Stimulated activated CD4-positive, alpha-beta T cell treated with anti-CD3 and anti-CD28 coated beads, Interleukin-2, amount 100 ng/mL, for 24 hours (primary cell): ENCODE measurements at regions not wholly inside any gene's neighbourhood (a gene's known extent, or its start where the extent isn't known, plus 50 kb on each side); places are given as distances from the start of the nearest gene placed in this dataset.

ENCODE experiments used
- DNase-seq, 2 donors: peaks; one replicate each; pipeline ENCODE4 v3.0.0-alpha.2; 2020

DNA sequence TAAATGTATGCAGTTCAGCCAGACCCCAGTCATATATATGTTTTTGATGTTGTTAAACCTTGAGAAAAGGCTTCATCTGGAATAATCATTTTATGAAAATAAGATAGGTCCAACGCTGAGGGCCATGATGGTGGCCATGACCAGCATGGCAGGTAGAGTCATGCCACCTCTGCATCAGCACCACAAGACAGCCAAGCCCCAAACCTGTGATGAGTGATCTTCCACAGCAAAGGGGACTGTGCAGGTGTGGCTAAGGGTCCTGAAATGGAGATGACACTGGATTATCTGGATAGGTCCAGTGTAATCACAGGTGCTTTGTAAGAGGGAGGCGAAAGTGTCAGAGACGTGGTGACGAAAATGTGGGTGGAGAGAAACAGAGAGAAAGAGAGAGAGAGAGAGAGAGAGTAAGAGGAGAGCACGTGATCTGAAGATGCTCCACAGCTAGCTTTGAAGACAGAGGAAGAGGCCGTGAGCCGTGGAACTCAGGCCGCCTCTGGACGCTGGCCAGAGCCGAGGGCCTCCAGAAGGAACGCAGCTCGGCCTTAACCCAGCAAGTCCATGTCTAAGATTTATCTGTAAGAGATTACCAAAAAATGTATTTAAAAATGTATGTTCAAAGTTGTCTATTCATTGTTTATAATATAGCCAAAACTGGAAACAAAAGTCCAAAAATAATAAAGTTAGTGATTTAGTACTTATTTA lies 304.4 kb upstream of the SHH start:
- DNase-seq, result no peak

DNA sequence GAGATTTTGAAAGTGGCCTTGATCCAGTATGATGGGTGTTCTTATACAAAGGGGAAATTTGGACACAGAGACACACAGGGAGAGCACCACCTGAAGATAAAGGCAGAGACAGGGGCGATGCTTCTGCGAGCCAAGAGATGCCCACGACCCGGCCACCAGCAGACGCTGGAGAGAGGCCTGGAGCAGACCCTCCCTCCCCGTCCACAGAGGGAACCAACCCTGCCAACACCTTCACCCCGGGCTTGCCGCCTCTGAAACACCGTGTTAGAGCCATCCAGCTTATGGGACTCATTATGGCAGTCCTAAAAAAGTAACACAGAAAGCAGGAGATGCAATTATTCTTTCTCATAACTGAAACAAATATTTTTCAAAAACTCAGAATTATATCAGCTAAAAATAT lies 303.3 kb upstream of the SHH start:
- no peak for DNase-seq

DNA sequence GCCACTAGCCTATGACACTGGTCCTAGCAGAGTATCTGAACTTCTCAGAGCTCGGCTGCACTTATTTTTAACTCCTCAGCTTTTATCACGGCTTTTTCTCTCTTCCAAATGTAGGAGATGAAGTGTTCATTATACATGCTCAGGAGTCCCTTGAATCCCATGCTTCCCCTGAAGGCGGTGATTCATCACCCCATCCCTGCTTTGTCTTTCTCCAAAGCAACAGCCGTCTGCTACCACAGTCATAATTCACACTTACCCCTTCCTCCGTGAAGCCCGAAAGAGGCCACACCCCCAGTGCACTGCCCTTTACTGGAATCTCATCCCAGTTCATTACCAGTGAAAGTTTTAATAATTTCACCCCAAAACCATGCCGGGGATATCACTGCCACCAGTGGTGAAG lies 301.5 kb upstream of the SHH start:
- DNase-seq, result no peak

DNA sequence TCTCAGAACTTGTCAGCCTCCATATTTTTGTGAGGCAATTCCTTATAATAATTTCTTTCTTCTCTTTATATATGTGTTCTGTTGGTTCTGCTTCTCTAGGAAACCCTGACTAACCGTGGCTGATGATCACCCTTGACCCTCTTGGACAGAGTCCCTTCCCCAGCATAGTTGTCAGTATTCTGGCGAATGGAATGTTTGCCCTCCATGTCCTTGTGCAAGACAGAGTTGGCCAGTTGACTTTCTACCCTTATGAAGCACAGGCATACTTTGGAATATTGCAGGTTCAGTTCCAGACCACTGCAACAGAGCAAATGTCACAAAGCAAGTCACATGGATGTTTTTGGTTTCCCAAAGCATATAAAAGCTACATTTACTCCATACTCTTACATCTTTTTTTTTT lies 297.7 kb upstream of the SHH start:
- no peak for DNase-seq

DNA sequence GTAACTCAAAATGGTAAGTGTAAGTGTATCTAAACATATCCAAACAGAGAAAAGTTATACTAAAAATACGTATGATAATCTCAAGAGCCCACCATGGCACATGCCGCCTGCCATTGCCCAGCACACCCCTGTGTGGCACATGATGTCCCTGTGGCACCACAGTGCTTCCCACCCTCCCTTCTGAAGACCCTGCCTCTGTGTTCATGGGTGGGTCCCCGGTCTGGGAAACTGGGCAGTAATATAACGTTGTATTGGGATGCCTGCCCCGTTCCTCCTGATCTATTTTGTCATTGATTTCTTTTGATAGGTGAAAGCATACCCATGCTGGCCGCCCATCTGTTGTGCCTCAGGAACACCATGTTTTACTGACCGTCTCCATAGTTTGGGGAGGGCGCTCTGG lies 296.8 kb upstream of the SHH start:
- DNase-seq, result no peak

DNA sequence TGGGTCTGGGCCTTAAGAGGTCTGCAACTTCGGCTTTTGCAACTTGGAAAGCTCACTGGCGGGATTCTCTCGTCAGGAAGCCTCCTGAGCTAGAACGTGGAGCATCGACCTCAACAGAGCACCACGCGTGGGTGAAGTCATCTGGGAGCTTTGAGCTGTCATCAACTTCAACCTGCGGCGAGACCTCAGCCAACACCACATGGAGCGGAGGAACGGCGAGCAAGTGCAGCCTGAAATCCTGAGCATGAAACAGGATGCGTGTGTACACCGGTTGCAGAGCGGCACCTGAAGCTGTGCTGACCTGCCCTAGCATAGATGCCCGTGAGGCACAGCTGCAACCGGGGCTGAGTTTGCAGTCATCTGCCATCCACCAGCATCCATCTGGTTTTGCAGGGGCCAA lies 295.7 kb upstream of the SHH start:
- DNase-seq, result no peak

DNA sequence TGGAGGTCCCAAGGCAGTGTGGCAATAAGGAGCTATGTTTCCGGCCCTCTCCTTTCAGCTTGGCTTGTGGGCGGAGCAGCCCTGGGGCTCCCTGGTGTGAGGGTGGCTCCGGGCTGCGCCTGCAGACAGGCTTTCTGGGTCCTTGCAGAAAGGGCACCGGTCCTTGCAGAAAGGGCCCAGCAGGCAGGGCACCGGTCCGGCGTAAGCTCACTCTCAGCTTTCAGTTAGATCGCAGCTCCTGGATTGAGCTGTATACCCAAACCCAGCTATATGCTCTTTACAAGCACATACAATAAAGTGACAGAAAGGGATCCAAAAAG lies 293.8 kb upstream of the SHH start:
- no peak for DNase-seq

DNA sequence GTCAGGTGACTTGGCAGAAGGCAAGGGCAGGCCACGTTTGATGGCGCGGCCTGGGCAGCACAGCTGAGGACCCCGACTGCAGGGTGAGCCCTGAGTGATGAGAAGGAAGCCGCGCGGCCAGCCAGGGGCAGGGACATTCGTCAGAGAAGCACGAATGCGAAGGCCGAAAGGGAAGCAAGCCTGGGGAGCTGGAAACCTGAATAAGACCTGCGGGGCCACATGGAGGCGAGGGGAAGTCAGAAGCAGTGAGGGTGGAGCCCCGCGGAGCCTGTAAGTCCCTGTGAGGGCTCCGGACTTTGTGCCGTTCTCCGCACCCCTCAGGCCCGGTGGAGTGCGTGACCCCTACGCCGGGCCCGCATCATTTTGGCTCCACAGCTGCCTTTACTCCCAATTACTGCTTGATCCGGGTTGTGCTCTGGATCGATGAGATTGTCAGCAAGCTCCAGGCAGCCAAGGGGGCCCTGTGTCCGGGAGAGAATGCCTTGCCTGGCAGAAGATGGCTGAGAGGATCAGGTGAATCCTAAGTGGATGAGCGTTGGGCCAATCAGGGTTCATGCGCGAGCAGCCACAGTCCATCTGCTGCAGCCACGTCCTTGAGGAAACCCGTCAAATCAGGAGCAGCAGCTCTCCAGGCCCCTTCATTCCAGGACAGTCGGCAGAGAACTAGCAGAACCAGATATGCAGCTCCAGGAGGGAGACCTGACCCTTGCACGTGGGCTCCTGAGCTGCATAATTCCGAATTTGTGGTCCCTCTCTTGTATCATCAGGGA lies 293.3 kb upstream of the SHH start:
- DNase-seq, result no peak

DNA sequence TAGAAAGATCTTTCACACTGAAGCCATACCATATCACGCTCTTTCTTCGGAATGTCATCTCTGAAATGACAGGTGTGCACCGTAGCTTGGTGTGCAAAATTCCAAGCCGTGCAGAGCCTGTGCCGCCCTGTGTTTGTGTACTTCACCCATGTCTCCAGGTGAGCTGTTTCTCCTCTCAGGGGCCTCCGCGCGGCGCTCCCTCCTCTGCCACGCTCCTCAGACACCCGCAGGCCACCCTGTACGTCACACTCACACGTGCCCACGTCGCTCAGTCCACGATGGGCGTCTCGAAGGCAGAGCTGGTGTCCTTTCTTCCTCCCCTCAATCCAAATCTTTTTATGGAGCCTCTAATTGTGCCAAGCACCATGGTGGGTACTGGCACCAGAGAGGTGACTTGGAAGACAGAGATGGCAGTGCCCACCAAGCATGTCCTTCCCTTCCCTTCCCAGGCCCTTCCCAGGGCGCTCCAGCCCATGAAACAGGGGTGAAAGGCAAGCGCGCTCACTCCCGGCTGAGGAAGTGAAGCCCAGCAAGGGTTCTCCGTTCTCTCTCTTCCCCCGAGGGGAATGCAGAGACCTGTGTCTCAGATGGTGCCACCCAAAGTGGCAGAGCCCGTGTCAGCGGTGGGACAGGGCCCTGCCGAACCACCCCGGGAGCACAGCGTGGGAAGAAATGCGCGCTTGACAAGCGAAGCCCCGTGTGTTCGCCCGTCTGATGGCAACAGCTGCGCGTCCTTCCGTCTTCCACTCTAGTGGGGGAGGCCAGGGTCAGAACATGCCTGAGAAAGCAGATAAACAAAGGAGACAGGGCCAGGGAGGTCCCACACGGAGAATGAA lies 292.5 kb upstream of the SHH start:
- no peak for DNase-seq

DNA sequence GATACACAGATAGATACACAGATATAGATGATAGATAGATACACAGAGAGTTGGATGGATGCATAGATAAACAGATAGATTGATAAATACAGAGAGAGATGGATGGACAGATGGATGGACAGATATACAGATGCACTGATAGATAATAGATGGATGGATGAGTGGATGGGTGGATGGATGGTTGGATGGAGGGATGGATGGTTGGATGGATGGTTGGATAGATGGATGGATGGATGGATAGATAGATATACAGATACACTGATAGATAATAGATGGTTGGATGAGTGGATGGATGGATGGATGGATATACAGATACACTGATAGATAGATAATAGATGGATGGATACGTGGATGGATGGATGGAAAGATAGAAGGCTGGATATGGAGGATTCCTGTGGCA lies 290.0 kb upstream of the SHH start:
- DNase-seq, result no peak

DNA sequence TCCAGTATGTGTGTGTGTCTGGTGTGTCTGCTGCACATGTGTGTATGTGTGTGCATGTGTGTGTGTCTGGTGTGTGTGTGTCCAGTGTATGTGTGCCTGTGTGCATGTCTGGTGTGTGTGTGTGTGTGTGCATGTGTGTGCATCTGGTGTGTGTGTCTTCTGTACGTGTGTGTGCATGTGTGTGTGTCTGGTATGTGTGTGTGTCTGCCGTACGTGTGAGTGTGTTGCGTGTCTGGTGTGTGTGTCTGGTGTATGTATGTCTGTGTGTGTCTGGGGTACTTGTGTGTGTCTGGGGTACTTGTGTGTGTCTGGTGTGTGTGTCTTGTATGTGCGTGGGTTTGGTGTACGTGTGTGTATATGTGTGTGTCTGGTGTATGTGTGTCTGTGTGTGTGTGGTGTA lies 289.1 kb upstream of the SHH start:
- no peak for DNase-seq

DNA sequence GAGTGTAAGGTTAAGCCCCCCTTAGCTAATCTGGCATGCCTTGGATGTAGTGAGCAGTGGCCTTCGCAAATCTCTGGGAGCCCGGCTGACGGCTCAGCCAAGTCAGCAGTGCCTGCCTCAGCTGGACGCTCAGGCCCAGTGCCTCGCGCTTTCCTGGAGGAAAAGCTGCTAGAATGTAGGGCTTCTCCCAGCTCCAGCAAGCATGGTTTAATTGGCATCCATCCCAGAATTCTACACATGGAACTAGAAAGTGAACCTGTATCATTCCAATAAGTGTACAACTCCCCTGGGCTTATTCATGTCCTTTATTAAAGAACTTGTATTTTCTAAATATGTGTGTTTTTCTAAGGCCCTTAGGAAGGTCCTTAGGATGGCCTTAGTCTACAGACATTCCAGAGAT lies 287.8 kb upstream of the SHH start:
- no peak for DNase-seq

DNA sequence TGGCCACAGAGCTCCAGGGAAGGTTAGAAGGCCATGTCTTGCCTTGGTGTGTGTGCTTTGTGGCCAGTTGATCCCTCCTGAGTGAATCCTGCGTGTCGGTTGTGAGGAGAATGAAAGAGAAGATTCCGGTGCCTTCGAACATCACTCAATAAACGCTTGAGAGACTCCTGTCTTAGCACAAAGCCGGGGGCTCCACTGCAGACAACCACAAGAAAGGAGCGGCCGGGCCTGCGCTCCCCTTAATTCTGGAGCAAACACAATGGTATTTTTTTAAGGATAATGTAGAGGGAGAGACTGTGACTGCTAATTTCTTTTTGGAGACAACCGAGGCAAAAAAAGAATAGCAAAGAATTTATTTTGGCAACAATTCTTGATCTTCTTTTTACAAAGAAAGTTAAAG lies 286.8 kb upstream of the SHH start:
- no peak for DNase-seq

DNA sequence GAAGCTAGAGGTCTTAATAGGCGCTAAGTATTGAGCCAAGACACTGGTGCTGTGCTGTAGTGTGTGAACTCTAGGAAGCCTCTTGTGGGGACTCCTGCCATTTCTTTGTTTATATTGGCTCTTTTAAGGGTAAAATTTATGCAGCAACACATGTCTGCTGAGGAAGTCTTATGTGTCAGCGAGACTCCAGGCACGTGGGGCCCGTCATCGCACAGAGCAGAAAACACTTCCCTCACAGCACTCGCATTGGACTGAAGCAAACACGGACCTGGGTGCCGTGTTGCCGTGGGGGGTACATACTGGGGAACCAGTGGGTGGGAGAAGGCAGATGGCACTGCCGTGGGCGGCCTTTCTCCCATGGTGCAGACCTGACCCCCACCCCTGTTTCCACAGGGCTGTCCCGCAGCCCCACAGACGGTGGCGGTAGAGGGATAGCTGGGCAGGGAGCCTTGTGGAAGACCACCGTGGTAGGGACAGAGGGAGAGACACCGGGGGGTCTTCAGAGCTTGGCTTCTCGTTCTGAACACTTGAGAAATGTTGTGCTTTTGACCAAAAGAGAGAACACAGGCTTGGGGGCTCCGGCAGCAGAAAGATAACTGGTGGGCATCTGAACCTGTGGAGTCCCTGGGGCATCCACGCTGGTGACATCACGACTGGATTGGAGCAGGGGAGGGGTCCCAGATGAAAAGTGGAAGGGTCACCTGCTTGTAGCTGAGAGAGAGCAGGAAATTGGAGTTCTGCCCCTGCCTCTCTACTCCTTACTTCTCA lies 284.7 kb upstream of the SHH start:
- no peak for DNase-seq

DNA sequence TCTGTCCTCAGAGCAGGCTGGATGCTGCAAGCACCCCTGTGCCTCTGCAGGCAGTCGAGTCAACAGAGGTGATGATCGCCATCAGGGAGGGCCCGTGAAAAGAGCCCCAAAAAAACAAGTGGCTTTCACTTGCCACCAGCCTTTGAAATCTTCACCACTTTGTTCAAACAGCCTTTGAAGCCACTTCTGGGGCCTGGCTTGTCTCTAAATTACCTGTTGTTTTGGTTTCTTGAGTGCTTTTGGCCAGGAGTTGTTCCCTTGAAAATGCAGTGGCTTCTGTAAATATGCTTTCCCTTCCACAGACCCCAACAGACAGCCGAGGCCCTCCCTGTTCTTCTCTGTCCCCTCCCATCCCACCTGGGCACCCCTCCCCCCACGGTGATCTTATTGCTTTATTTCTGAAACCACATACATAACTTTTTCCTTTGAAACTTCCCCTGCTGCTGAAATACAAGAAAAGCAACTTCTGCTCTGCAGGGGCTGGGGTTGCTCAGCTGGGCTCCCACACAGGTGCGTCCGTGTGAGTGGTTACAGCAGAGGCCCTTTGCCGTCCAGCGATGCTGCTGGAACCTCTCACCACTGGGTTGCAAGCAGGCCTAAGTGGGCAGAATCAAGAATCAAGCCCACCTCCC lies 283.8 kb upstream of the SHH start:
- DNase-seq, result peak in 1 of 2 donors; percentile 19

DNA sequence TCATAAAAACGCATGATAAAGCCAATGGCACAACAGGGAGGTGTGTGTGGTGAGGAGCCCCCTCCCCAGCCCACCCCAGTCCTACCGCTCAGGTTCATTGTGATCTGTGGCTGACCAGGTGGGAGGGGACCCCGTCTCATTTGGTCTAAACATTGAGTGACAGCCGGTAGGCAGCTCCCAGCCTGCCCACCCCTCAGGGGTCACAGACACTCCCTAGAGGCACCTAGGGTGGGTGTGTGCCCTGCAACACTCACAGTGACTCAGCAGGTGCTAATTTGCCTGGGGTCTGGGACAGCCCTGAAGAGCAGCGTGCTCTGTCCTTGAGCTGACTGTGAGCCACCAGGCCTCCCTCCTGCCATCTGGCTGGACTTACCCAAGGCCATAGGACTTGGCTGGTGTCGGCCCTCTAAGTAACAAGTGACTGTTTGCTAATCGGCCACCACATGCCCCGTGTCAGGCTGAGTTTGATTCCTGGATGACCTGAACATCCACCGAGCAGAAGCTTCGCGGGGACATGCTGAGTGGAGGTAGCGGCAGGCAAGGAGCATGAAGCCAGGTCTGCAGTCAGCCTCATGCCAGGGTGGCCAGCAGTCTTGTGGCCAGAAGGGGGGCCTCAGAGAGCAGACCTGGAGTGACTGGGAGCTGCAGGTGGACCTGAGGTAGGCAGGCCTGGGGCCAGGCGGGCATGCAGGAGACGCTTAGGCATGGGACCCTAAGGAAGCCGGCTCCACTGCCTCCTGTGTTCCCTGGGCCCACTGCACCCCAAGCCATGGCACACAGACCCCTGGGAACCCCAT lies 282.3 kb upstream of the SHH start:
- no peak for DNase-seq

DNA sequence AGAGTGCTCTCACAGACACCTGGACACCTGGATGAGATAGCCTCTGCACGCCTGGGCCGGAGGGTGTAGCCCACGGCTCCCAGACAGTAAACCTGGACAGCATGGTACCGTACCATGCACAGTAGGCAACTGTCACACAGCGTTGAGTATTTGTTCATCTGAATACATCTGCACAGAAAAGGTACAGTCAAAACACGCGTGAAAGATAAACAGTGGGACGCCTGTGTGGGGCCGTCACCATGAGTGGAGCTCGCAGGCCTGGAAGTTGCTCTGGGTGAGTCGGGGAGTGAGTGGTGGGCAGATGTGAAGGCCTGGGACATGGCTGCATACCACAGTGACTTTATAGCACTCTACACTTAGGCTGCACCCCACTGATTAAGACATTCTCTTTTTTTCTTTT lies 280.0 kb upstream of the SHH start:
- no peak for DNase-seq

DNA sequence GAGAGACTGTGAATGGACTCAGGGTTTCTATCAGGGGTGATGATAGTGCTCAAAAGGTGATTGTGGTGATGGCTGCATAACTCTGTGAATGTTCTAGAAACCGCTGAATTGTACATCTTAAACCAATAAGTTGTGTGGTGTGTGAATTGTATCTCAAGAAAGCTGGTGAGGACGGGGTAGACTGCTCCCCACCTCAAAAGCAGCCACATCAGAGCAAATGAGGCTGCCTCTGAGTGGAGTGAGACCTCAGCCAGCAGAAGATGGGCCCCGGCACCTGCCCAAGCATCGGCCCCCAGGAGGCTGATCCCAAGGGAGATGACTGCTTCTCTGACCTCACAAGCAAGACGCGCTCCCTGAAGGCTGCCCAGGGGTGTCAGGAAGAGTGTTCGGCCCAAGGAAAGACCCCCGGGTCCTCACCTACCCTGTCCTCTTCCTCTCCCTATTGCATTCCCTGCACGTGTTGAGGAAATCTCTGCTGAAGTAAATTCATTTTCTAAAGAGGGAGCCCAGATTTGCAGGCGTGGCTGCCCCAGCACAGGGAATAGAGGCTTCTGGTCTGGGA lies 279.3 kb upstream of the SHH start:
- no peak for DNase-seq

DNA sequence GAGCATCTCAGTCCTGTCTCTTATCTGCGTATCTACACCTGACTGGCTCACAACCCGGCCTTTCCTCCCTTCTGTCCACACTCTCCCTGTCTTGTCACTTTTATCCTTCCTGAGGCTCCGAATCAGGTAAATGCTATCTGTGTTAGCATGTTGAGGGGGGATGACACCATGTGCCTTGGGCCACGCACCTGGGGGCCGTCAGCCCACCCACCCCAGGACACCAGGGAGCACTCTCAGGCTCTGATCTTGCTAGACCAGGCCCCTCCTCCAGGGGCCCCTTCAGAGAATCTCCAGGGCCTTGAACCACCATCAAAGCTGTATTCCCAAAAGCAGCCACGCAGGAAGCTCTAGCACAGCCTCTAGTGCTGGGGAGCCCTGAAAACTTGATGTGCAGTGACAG lies 278.7 kb upstream of the SHH start:
- no peak for DNase-seq

DNA sequence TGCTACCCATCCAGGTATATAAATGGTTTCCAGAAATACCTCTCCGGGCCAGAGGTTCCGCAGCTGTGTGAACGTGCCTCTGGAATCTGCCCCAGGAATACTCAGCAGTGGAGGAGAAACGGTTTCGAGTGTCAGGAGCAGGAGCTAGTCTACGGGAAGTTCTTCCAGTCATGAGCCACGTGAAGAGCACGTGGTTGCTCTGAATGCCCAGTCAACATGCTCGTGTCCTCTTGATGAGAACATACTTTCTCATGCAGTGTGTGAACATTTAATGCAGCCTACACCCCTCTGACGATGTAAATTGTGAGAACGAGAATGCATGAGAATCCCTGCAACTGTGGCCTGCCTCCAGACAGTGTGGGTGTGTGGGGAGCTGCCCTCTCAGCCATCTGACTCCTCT lies 277.0 kb upstream of the SHH start:
- no peak for DNase-seq

DNA sequence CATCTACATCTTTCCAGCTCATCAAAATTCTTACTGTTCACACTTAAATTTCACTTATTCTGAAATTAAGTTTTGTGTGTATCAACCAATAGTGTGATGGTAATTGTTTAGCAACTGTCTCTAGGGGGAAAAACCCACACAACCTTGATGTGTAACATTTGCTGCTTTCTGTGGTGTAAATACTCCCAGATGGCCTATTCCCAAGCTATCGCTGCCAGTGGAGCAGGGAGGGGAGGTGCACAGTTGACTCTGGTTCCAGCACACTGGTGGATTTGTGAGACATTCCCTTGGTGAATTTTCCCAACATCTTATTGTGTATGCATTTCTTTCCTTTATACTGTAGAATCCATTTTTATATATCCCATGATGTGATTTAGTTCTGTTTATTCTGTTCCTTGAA lies 275.9 kb upstream of the SHH start:
- DNase-seq, result no peak
